OCI-LY1 (cell line): ENCODE measurements at regions not wholly inside any gene's neighbourhood (a gene's known extent, or its start where the extent isn't known, plus 50 kb on each side); places are given as distances from the start of the nearest gene placed in this dataset.

Experiments
- EZH2 ChIP-seq: fragments of 200-600 bp; sonication (generic), shearing (Covaris generic); IDR thresholded peaks from 2 replicates; pipeline ENCODE4 v1.8.0; 2017; ENCODE audit warnings: borderline replicate concordance, mixed run types, mild to moderate bottlenecking, antibody characterized with exemption, low read length, moderate library complexity, mixed read lengths
- TF ChIP-seq, protein P1 (sequence below): fragments of 200-600 bp; sonication (generic), shearing (Covaris generic); IDR thresholded peaks from 2 replicates; pipeline ENCODE4 v1.5.1; 2017; ENCODE audit warnings: mild to moderate bottlenecking, antibody characterized with exemption, low read length, moderate library complexity, mixed read lengths

DNA sequence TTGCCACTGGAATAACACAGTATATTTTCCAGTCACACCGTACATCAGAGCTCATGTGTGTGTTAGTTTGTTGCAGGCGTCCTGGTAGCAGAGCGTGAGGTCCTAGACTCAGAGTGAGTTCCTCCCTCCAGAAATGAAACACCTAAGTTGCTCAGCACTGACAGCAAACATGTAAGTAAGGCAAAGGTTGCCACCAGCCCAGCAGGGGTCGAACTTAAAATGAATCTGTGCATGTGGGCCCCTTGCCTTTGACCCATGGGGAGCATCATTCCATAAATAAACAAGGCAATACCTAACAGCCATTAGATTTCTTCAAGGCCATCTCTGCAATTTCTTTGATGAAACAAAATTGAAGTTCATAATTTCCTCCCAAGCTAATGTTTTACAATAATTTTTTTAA lies 125.3 kb upstream of the ERG start:
- TF ChIP-seq, protein P1, sequence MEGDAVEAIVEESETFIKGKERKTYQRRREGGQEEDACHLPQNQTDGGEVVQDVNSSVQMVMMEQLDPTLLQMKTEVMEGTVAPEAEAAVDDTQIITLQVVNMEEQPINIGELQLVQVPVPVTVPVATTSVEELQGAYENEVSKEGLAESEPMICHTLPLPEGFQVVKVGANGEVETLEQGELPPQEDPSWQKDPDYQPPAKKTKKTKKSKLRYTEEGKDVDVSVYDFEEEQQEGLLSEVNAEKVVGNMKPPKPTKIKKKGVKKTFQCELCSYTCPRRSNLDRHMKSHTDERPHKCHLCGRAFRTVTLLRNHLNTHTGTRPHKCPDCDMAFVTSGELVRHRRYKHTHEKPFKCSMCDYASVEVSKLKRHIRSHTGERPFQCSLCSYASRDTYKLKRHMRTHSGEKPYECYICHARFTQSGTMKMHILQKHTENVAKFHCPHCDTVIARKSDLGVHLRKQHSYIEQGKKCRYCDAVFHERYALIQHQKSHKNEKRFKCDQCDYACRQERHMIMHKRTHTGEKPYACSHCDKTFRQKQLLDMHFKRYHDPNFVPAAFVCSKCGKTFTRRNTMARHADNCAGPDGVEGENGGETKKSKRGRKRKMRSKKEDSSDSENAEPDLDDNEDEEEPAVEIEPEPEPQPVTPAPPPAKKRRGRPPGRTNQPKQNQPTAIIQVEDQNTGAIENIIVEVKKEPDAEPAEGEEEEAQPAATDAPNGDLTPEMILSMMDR, result no peak
- TF ChIP-seq EZH2, result no peak
